ENCODE measurements at regions not wholly inside any gene's neighbourhood (a gene's known extent, or its start where the extent isn't known, plus 50 kb on each side); places are given as distances from the start of the nearest gene placed in this dataset.

DNA sequence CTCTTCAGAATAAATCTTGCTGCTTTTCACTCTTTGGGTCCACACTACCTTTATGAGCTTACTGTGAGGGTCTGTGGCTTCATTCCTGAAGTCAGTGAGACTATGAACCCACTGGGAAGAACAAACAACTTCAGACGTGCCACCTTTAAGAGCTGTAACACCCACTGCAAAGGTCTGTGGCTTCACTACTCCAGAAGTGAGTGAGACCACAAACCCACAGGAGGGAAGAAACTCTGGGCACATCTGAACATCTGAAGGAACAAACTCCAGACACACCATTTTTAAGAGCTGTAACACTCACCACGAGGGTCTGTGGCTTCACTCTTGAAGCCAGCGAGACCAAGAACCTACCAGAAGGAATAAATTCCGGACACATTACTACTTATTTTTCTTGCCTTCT, 964.1 kb upstream of the NXPH2 start:
- POLR2A ChIA-PET = no interaction called here
- no peak for TF ChIP-seq TCF7L2 (IDR thresholded peaks at IDR 0.05; ENCODE audit: low read depth, low read length)

GRCh38 chr2:139742216-139743172, 962.3 kb upstream of the NXPH2 start:
- ChIA-PET CTCF (no interaction called here), POLR2A (no interaction called here)
- H3K27ac ChIP-seq (ENCODE audit: low read length) = no peak overlapping the region
- H3K9me3 ChIP-seq (ENCODE audit: control insufficient read depth, insufficient read depth, low read depth, low read length) = no peaks in the 10 kb centered on the region
- TF ChIP-seq TCF7L2 (IDR thresholded peaks at IDR 0.05; ENCODE audit: low read depth, low read length) (no peak), SIN3A (IDR thresholded peaks at IDR 0.05; ENCODE audit: borderline replicate concordance, insufficient read depth, low read depth, low read length) (no peak), REST (IDR thresholded peaks at IDR 0.05; ENCODE audit: insufficient read depth in 1 of 2, low read depth in 2 of 2, low read length in 1 of 2) (no peak), POLR2AphosphoS5 (IDR thresholded peaks at IDR 0.05; ENCODE audit: low read depth, low read length) (no peak)
- TF ChIP-seq, protein P1, sequence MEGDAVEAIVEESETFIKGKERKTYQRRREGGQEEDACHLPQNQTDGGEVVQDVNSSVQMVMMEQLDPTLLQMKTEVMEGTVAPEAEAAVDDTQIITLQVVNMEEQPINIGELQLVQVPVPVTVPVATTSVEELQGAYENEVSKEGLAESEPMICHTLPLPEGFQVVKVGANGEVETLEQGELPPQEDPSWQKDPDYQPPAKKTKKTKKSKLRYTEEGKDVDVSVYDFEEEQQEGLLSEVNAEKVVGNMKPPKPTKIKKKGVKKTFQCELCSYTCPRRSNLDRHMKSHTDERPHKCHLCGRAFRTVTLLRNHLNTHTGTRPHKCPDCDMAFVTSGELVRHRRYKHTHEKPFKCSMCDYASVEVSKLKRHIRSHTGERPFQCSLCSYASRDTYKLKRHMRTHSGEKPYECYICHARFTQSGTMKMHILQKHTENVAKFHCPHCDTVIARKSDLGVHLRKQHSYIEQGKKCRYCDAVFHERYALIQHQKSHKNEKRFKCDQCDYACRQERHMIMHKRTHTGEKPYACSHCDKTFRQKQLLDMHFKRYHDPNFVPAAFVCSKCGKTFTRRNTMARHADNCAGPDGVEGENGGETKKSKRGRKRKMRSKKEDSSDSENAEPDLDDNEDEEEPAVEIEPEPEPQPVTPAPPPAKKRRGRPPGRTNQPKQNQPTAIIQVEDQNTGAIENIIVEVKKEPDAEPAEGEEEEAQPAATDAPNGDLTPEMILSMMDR (IDR thresholded peaks at IDR 0.05) = no peak
- ATAC-seq = no peak
- intact Hi-C loops (cut with micrococcal nuclease; ENCODE audit: unreplicated experiment) = no loop called here
- H3K4me3 ChIP-seq (ENCODE audit: low read depth in 2 of 2, low read length in 2 of 2) = no peak overlapping the region
- no peaks in the 10 kb centered on the region for H3K4me1 ChIP-seq (ENCODE audit: control insufficient read depth, insufficient read depth, low read length)
- no TSS peak for BruUV-seq (replicated peaks)
- no peak for DNase-seq (ENCODE audit: low read depth, low spot score)
- in situ Hi-C loops (cut with HindIII; ENCODE audit: low pct_unique_long_range_greater_than_20kb, low sequenced_read_pairs) = no loop called here
- no peaks in the 10 kb centered on the region for H3K36me3 ChIP-seq (ENCODE audit: control insufficient read depth, insufficient read depth, low read length)
- H3K27me3 ChIP-seq (ENCODE audit: control insufficient read depth, insufficient read depth, low read length) = no peaks in the 10 kb centered on the region

More for the DNA sequence above, 964.1 kb upstream of the NXPH2 start:
- Histone ChIP-seq H3K27me3 (ENCODE audit: control insufficient read depth, insufficient read depth, low read length) (no peaks in the 10 kb centered on the region), H3K4me3 (ENCODE audit: low read depth in 2 of 2, low read length in 2 of 2) (no peak overlapping the region), H3K36me3 (ENCODE audit: control insufficient read depth, insufficient read depth, low read length) (no peaks in the 10 kb centered on the region), H3K9me3 (ENCODE audit: control insufficient read depth, insufficient read depth, low read depth, low read length) (no peaks in the 10 kb centered on the region), H3K27ac (ENCODE audit: low read length) (no peak overlapping the region), H3K4me1 (ENCODE audit: control insufficient read depth, insufficient read depth, low read length) (no peaks in the 10 kb centered on the region)
- ATAC-seq (no peak), DNase-seq (ENCODE audit: low read depth, low spot score) (no peak)
- no TSS peak for BruUV-seq (replicated peaks)
- intact Hi-C loops (cut with micrococcal nuclease; ENCODE audit: unreplicated experiment) (no loop called here), in situ Hi-C loops (cut with HindIII; ENCODE audit: low pct_unique_long_range_greater_than_20kb, low sequenced_read_pairs) (no loop called here)
- CTCF ChIA-PET = no interaction called here

DNA sequence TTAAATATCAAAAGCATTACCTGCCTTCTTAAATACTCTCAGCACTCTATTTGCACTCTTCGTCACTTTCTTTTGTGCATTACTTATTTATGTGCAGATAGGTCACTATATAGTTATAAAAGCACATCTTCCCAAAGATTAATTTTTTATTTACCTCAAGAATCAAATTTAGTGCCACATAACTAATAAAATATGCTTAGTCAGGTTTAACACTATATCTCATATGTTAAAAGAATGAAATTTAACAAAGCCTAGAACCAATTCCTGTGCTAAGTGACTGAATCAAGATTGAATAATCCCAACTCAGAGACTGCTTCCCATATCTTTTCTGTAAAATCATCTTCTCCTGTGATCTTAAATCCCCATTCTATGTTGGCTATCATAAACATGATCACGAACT, 957.5 kb upstream of the NXPH2 start:
- no TSS peak for BruUV-seq (replicated peaks)
- no peaks in the 10 kb centered on the region for H3K4me1 ChIP-seq (ENCODE audit: control insufficient read depth, insufficient read depth, low read length)
- DNase-seq (ENCODE audit: low read depth, low spot score) (no peak), ATAC-seq (no peak)
- in situ Hi-C loops (cut with HindIII; ENCODE audit: low pct_unique_long_range_greater_than_20kb, low sequenced_read_pairs) = no loop called here
- 0 out of 2 replicates have a peak, but pooled peaks cover 3% of the 10 kb centered on the region for H3K9me3 ChIP-seq (ENCODE audit: control insufficient read depth, insufficient read depth, low read depth, low read length)
- POLR2A ChIA-PET = no interaction called here
- CTCF ChIA-PET = no interaction called here
- H3K36me3 ChIP-seq (ENCODE audit: control insufficient read depth, insufficient read depth, low read length) = no peaks in the 10 kb centered on the region
- intact Hi-C loops (cut with micrococcal nuclease; ENCODE audit: unreplicated experiment) = no loop called here
- no peaks in the 10 kb centered on the region for H3K27me3 ChIP-seq (ENCODE audit: control insufficient read depth, insufficient read depth, low read length)
- no peak for TF ChIP-seq TCF7L2 (IDR thresholded peaks at IDR 0.05; ENCODE audit: low read depth, low read length)
- no peak for TF ChIP-seq REST (IDR thresholded peaks at IDR 0.05; ENCODE audit: insufficient read depth in 1 of 2, low read depth in 2 of 2, low read length in 1 of 2)
- TF ChIP-seq, protein P1 (IDR thresholded peaks at IDR 0.05) = no peak
- no peak for TF ChIP-seq SIN3A (IDR thresholded peaks at IDR 0.05; ENCODE audit: borderline replicate concordance, insufficient read depth, low read depth, low read length)
- no peak overlapping the region for H3K27ac ChIP-seq (ENCODE audit: low read length)
- H3K4me3 ChIP-seq (ENCODE audit: low read depth in 2 of 2, low read length in 2 of 2) = no peak overlapping the region
